ENCODE measurements at regions not wholly inside any gene's neighbourhood (a gene's known extent, or its start where the extent isn't known, plus 50 kb on each side); places are given as distances from the start of the nearest gene placed in this dataset.

- no peak overlapping the region for H3K23ac ChIP-seq (ENCODE audit: insufficient read length)
- H3K36me3 ChIP-seq (ENCODE audit: control insufficient read depth in 2 of 4, insufficient read depth in 4 of 4, low read length in 3 of 4): no peaks in the 10 kb centered on the region
- H2AK5ac ChIP-seq (ENCODE audit: low read depth, low read length): no peak overlapping the region
- DNase-seq (ENCODE audit: low read depth in 1 of 2, low spot score in 2 of 2) (no peak), FAIRE-seq (no peak)
- H4K8ac ChIP-seq (ENCODE audit: extremely low read depth, insufficient read depth, low read length): no peak overlapping the region
- no peaks in the 10 kb centered on the region for H3K27me3 ChIP-seq (replicated peaks in 1 of 4; ENCODE audit: control insufficient read depth in 3 of 4, extremely low read depth in 1 of 4, insufficient read depth in 3 of 4, low read length in 3 of 4)
- no peak overlapping the region for H3K27ac ChIP-seq (ENCODE audit: low read depth, low read length)
- no peaks in the 10 kb centered on the region for H3K79me2 ChIP-seq (ENCODE audit: control insufficient read depth in 1 of 2, insufficient read depth in 2 of 2, low read length in 2 of 2)
- no peaks in the 10 kb centered on the region for H3K23me2 ChIP-seq (ENCODE audit: low read depth, low read length)
- H2BK15ac ChIP-seq (ENCODE audit: low read length): no peak overlapping the region
- no peaks in the 10 kb centered on the region for H4K20me1 ChIP-seq (replicated peaks in 1 of 2; ENCODE audit: control insufficient read depth in 1 of 2, insufficient read depth in 2 of 2, low read length in 2 of 2)
- ChIA-PET CTCF (ENCODE audit: partially characterized antibody) (interaction anchor here (0.6 kb wide), 1 partner anchor 1579 kb away, joined by 5 read pairs; no protein-coding TSS in a partner anchor), POLR2A (ENCODE audit: partially characterized antibody) (no interaction called here)
- H2BK5ac ChIP-seq (ENCODE audit: low read depth, low read length): no peak overlapping the region
- H2BK12ac ChIP-seq (ENCODE audit: low read depth, low read length): no peak overlapping the region
- no peak overlapping the region for H2BK120ac ChIP-seq (replicated peaks; ENCODE audit: low read depth, low read length)
- no peak overlapping the region for H3K4ac ChIP-seq (replicated peaks; ENCODE audit: insufficient read length, low read depth, low read length)
- H2BK20ac ChIP-seq (ENCODE audit: low read length): no peak overlapping the region
- no peak overlapping the region for H2AFZ ChIP-seq (ENCODE audit: low read length)
- no peaks in the 10 kb centered on the region for H3K9me3 ChIP-seq (ENCODE audit: insufficient read depth in 2 of 2, low read depth in 1 of 2, low read length in 1 of 2)
- no peak overlapping the region for H3K9ac ChIP-seq (replicated peaks in 1 of 4; ENCODE audit: extremely low read depth in 1 of 4, low read depth in 3 of 4, low read length in 3 of 4)
- H3K18ac ChIP-seq (ENCODE audit: extremely low read depth, low read length): no peak overlapping the region
- no peak overlapping the region for H3K4me3 ChIP-seq (ENCODE audit: extremely low read depth in 1 of 4, insufficient read depth in 2 of 4, low read depth in 3 of 4, low read length in 4 of 4)
- peaks cover 0 to 12% (median 8%) of the 10 kb centered on the region in 4 experiments; a peak in 5 of 7 replicates for H3K4me1 ChIP-seq (replicated peaks in 1 of 4; ENCODE audit: control insufficient read depth in 3 of 4, insufficient read depth in 4 of 4, low read length in 3 of 4)
- no peaks in the 10 kb centered on the region for H3K79me1 ChIP-seq (ENCODE audit: low read depth, low read length)
- H4K91ac ChIP-seq (replicated peaks; ENCODE audit: insufficient read length, low read length): no peak overlapping the region
- no peak overlapping the region for H3K14ac ChIP-seq (ENCODE audit: insufficient read length)
- no peak overlapping the region for H3K56ac ChIP-seq (replicated peaks; ENCODE audit: insufficient read length, low read depth, low read length)
- H3K4me2 ChIP-seq (ENCODE audit: insufficient read depth in 1 of 2, low read depth in 2 of 2, low read length in 2 of 2): no peak overlapping the region
- no peak overlapping the region for H4K5ac ChIP-seq (ENCODE audit: insufficient read length, low read depth, low read length)
- TF ChIP-seq POU5F1 (IDR thresholded peaks at IDR 0.05; ENCODE audit: low read depth, low read length): no peak
- no peak for TF ChIP-seq SP1 (IDR thresholded peaks at IDR 0.05; ENCODE audit: low read depth, low read length)
- no peak for TF ChIP-seq PHF8 (conservative IDR thresholded peaks at IDR 0.05; ENCODE audit: low read depth, low read length)
- TF ChIP-seq RBBP5 (IDR thresholded peaks at IDR 0.05; ENCODE audit: borderline replicate concordance, low read depth, low read length): no peak
- no peak for TF ChIP-seq CBX8 (IDR thresholded peaks at IDR 0.05; ENCODE audit: borderline replicate concordance, low read depth, low read length)
- TF ChIP-seq ASH2L (IDR thresholded peaks at IDR 0.05; ENCODE audit: low read length): no peak
- no peak for TF ChIP-seq SP2 (IDR thresholded peaks at IDR 0.05; ENCODE audit: low read length)
- TF ChIP-seq RAD21 (IDR thresholded peaks at IDR 0.05 in 1 of 2, conservative IDR thresholded peaks at IDR 0.05 in 1 of 2; ENCODE audit: low read depth in 2 of 2, low read length in 2 of 2): no peak
- no peak for TF ChIP-seq JUND (IDR thresholded peaks at IDR 0.05; ENCODE audit: low read length)
- TF ChIP-seq ATF2 (IDR thresholded peaks at IDR 0.05; ENCODE audit: low read length): no peak
- TF ChIP-seq GTF2F1 (IDR thresholded peaks at IDR 0.05; ENCODE audit: borderline replicate concordance, low read depth, low read length): no peak
- no peak for TF ChIP-seq CEBPB (IDR thresholded peaks at IDR 0.05; ENCODE audit: low read depth, low read length)
Measured at GRCh38 chr6:68044264-68044663, 590.8 kb upstream of the ADGRB3 start.

All from H1 (cell line).